NCI-H187 (cell line): ENCODE measurements at regions not wholly inside any gene's neighbourhood (a gene's known extent, or its start where the extent isn't known, plus 50 kb on each side); places are given as distances from the start of the nearest gene placed in this dataset.
"Not testable (repeated sequence)": the region's sequence is repeated elsewhere in the genome, so short reads cannot be mapped to it uniquely, and the experiment has no call there.

Experiments used
- DNase-seq, 2 experiments: peaks; one replicate each; lab custom pipeline; 2025; lab: John Stamatoyannopoulos, UW

DNA sequence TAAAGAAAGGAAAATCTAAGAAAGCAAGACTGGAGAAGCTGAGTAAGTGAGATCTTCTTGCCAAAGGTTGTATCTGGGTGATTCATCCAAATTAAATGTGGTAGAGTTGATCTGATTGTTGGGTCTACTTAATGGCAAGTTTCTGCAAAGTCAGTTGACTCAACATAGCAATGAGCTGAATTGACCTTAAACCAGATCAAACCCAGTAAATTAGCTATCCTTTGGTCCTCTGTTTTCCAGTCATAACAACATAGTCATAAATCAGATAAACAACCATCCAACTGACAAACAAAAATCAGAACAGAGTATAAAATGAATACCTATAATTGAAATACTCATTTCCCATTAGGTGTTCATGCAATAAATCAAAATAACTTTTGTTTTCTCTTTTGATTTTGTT lies 142.6 kb upstream of the CFAP20DC start:
- DNase-seq, result no peak

- no peak for DNase-seq
These were observed 141.8 kb upstream of the CFAP20DC start for GRCh38 chr3:59191651-59192050.

DNA sequence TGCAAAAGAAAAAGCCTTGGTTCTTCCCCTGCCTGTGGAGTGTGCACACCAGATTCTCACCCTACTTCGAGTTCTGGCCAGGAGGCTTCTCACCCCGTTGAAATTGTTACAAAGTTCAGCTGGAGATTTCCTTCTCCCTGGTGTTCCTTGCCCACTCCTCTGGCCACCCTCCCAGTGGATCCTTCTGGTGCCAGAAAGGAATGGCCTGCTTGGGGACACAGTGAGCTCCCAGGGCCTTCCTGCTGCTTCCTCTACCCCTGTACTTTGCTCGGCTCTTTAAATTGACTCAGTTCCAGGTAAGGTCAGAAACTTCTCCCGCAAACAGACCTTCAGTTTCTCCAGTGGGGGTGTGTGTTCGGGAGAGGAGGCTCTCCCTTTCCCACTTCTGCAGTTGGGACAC lies 140.1 kb upstream of the CFAP20DC start:
- no peak for DNase-seq

DNA sequence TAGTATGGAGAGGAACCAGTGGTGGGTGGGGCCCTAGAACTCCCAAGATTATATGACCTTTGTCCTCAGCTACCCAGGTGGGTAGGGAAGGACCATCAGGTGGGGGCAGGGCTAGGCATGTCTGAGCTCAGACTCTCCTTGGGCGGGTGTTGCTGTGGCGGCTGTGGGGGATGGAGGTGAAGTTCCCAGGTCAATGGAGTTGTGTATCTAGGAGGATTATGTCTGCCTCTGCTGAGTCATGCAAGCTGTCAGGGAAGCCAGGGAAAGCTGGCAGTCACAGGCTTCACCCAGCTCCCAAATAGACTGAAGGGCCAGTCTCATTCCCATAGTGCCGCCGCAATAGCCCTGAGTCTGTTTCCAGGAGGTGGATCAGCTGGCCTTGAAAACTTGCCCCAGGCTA lies 139.7 kb upstream of the CFAP20DC start:
- DNase-seq, result no peak

- no peak for DNase-seq
These were observed 136.9 kb upstream of the CFAP20DC start for GRCh38 chr3:59186725-59187124.

DNA sequence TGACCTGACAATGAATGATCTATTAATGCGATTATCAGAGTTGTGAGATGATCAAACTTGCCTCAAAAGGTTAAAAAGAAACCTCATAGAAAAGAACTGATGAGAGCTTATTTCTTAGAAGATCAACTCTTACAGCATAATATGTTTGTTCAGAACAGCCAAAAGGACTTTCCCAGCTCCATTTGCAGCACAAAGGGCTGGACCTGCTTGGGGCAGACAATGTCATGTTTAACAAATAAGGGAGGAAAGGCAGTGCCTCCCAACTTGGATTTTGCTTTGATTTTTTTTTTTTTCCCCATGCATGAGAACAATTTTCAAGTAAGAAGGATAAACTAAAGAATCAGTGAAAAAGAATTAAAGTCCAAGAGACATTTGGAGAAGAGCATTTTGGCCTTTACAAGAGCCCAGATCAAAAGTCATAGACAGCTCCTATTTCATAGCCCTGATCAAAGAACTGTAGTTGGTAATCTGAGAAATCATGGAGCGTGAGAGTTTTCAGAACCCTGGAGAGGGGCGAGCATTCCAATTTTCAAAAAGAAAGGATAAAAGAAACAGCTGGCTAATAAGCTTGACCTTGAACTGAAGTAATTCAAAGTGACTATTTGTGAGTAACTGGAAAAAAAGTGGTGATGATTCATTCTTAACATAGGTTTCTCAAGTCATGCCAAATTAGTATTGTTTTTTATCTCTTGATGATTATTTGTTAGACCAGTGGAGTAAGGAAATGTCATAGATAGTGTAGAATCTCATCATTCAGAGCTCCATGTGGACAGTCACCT lies 136.0 kb upstream of the CFAP20DC start:
- no peak for DNase-seq

- DNase-seq, result no peak
These were observed 130.2 kb upstream of the CFAP20DC start for GRCh38 chr3:59180006-59180405.

GRCh38 chr3:59178698-59179097 lies 128.9 kb upstream of the CFAP20DC start:
- no peak for DNase-seq

DNA sequence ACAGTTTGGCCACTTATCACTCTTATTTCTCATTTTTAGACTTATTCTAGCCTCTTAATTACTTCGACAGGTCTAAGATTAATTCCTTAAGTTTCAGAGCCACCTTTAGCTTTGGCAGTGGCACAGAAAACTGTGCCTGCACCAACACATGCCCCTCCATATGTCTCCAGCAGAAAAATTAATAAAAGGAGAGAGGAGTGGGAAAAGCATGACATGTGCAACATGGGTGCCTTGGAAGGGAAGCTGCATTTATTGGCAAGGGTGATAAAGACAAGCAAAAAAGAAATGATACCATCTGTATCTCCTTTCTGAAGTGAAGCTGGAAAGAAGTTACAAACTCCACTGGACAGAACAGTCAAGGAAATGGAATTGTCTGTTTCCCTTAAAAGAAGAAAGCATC lies 121.7 kb upstream of the CFAP20DC start:
- DNase-seq, result no peak

DNA sequence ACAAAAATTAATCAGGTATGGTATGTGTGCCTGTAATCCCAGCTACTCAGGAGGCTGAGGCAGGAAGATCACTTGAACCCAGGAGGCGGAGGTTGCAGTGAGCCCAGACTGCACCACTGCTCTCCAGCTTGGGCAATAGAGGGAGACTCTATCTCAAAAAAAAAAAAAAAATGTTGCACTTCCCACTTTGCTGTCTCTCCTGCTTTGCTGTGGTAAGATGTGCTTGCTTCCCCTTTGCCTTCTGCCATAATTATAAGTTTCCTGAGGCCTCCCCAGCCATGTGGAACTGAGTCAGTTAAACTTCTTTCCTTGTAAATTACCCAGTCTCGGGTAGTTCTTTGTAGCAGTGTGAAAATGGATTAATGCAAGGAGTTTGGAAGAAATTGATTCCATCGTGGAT lies 120.3 kb upstream of the CFAP20DC start:
- DNase-seq, result not testable (repeated sequence)

- DNase-seq, result no peak
These were observed 117.9 kb upstream of the CFAP20DC start for GRCh38 chr3:59167756-59168155.

DNA sequence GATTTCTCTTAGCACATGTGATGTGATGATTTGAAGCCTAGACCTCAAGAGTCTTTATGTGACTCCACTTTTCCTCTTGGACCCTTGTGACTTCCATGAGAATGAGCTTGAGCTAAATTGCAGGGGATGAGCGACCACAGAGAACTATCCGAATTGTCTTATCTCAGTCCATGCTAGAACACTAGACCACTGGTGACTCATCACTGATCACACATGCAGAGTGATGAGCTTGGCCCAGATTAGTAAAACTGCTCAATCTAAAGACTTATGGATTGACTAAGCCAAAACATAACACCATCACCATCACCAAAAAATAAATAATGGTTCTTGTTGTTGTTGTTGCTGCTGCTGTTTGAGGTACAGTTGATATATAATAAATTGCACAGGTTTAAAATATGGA lies 114.1 kb upstream of the CFAP20DC start:
- DNase-seq, result no peak

- no peak for DNase-seq
These were observed 111.2 kb upstream of the CFAP20DC start for GRCh38 chr3:59161048-59161447.

- DNase-seq, result no peak
These were observed 110.4 kb upstream of the CFAP20DC start for GRCh38 chr3:59160133-59160746.

DNA sequence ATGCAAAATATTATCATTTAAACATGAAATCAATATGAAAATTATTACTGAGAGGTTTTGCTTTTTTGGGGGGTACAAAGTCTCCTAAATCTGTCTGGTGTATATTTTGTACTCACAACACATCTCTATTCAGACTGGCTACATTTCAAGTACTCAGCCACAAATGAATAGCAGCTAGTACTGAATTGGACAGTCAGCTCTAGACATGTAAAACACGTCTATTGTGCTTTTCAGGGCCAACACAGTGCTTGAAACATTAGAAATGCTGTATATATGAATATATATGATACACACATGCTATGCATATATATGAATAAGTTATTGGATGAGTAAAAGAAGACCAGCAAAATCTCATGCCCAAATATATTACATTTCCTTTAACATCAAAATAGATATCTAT lies 103.8 kb upstream of the CFAP20DC start:
- no peak for DNase-seq

DNA sequence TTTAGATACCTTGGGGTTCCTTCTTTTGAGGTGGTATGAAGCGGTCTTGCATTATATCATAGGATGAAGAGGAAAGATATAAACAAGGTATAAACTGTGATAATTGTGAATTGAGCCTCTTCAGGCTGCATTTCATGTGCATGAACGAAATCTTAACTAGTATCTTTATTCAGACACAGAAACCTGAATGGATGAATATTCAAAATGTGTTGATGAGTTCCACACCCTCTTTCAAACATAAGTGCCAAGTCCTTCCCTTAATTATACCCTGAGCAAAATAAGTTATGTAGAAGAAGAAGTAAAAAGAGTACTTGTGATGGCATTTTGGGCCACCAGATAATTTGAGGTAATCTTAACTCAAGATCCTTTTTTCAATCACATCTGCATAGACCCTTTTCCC lies 103.1 kb upstream of the CFAP20DC start:
- DNase-seq, result no peak

- no peak for DNase-seq
These were observed 100.2 kb upstream of the CFAP20DC start for GRCh38 chr3:59150039-59150438.

DNA sequence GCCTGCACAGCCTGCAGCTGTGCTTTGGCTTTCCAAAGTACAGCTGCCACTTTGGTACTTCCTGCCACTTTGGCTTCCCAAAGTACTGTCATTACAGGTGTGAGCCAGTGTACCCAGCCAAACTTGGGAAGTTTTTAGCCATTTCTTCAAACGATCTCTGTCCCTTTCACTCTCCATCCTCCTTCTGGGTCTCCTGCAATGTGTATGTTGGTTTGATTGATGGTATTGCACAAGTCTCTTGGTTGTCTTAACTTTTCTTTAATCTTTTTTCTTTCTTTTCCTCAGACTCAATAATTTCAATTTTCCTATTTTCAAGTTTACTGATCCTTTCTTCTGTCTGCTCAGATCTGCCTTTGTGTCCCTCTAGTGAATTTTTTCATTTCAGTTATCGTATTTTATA lies 99.3 kb upstream of the CFAP20DC start:
- no peak for DNase-seq

- no peak for DNase-seq
These were observed 93.6 kb upstream of the CFAP20DC start for GRCh38 chr3:59143447-59143846.

GRCh38 chr3:59142556-59142955 lies 92.7 kb upstream of the CFAP20DC start:
- no peak for DNase-seq

DNA sequence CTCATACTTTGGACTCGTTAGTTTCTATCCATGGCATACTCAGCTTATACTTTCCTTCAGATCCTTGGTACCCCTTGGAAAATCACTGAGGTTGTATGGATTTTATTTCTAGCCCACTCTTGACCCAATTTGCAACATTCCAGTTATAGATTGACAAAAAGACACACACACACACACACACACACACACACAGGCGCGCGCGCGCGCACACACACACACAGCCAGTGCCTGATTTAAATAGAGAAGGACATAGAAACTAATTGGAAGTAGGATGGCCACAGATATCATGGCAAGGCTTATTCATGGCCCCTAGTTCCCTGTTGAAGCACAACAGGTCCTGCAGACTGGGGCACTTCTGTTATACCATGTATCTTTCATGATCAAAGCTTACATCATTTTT lies 89.1 kb upstream of the CFAP20DC start:
- DNase-seq, result no peak

GRCh38 chr3:59137415-59137814 lies 87.6 kb upstream of the CFAP20DC start:
- no peak for DNase-seq

DNA sequence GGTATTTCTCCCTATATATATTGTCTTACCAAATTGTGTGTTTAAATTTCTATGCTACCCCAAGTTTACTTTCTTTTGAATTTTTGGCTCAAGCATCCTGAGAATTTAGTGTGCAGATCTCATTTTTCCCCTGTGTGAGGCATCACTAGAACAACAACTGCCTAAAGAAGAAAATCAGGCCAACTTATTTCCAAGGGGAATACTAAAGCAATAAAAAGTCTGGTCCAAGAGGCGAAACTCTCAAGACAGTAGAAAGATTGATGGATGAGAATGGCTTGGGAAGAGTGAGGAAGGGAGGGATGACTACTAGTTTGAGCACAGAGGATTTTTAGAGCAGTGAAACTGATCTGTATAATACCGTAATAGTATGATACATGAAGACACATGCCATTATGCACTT lies 86.3 kb upstream of the CFAP20DC start:
- no peak for DNase-seq

DNA sequence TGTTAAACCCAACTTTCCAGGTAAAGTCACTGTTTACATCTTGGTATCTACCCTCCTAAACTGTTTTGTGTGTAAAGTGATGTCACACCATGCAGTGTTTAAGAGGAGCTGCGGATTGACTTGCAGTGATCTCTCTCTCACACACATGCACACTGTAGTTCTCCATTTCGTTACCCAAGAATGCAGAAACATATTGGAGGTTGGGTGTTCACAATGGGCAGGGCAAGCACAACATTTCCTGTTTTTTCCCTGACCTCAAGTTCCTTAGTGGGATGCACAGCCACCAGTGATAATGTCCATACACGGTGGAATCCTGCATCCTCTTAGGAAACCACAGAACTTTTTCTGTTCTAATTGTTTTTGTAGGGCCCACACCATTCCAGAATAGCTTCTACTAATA lies 85.3 kb upstream of the CFAP20DC start:
- no peak for DNase-seq
